Tibial nerve (tissue), 4 donors: ENCODE measurements at regions not wholly inside any gene's neighbourhood (a gene's known extent, or its start where the extent isn't known, plus 50 kb on each side); places are given as distances from the start of the nearest gene placed in this dataset.

Experiments
- EP300 ChIP-seq, 2 donors: sonication (generic); formaldehyde crosslinking; IDR thresholded peaks; one replicate each; pipeline ENCODE4 v1.6.1; 2017; ENCODE audit warnings: antibody characterized with exemption in 2 of 2, mild to moderate bottlenecking in 1 of 2
- POLR2A ChIP-seq, 2 donors: fragments of 450-650 bp; IDR thresholded peaks; one replicate each; pipeline ENCODE4 v1.6.1; 2017; ENCODE audit warnings: antibody characterized with exemption in 2 of 2, mild to moderate bottlenecking in 2 of 2, moderate library complexity in 2 of 2
- TF ChIP-seq, protein P1 (sequence below), 5 experiments: fragments of 200-600 bp in 3 of 5; fragments of 450-650 bp in 2 of 5; sonication (generic) in 3 of 5; IDR thresholded peaks; one replicate each; pipeline ENCODE4 v1.5.1; 2016 to 2019; ENCODE audit warnings: antibody characterized with exemption in 5 of 5, mild to moderate bottlenecking in 3 of 5, moderate library complexity in 2 of 5

- TF ChIP-seq, protein P1, sequence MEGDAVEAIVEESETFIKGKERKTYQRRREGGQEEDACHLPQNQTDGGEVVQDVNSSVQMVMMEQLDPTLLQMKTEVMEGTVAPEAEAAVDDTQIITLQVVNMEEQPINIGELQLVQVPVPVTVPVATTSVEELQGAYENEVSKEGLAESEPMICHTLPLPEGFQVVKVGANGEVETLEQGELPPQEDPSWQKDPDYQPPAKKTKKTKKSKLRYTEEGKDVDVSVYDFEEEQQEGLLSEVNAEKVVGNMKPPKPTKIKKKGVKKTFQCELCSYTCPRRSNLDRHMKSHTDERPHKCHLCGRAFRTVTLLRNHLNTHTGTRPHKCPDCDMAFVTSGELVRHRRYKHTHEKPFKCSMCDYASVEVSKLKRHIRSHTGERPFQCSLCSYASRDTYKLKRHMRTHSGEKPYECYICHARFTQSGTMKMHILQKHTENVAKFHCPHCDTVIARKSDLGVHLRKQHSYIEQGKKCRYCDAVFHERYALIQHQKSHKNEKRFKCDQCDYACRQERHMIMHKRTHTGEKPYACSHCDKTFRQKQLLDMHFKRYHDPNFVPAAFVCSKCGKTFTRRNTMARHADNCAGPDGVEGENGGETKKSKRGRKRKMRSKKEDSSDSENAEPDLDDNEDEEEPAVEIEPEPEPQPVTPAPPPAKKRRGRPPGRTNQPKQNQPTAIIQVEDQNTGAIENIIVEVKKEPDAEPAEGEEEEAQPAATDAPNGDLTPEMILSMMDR (IDR thresholded peaks at IDR 0.05) = no peak
- no peak for TF ChIP-seq POLR2A (IDR thresholded peaks at IDR 0.05)
- TF ChIP-seq EP300 (IDR thresholded peaks at IDR 0.05) = no peak
Observed at GRCh38 chr10:63885156-63885555, 364.0 kb downstream of the REEP3 start.
